HG03103 (cell line): ENCODE measurements at regions not wholly inside any gene's neighbourhood (a gene's known extent, or its start where the extent isn't known, plus 50 kb on each side); places are given as distances from the start of the nearest gene placed in this dataset.

Experiments
- ATAC-seq: cut with Tn5 transposase; IDR thresholded peaks from one replicate; pipeline ENCODE4 v1.9.1; 2021; ENCODE audit warnings: low read depth; ENCODE audit not compliant: unreplicated experiment

DNA sequence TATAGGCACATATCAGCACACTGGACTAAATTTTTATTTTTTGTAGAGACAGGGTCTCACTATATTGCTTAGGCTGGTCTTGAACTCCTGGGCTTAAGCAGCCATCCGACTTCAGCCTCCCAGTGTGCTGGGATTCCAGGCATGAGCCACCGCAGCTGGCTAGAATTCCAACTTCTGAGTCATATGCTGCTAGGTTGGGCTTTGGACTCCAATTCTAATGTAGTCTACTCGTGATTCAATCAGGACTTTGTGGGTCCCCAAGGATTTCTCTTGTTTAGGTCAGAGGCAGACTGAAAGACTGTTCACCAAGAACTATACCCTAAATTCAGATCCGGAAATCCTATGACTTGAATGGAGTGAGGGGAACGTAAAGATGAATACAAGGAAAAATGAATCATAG, 68.2 kb upstream of the CHD1 start:
- no peak for ATAC-seq

DNA sequence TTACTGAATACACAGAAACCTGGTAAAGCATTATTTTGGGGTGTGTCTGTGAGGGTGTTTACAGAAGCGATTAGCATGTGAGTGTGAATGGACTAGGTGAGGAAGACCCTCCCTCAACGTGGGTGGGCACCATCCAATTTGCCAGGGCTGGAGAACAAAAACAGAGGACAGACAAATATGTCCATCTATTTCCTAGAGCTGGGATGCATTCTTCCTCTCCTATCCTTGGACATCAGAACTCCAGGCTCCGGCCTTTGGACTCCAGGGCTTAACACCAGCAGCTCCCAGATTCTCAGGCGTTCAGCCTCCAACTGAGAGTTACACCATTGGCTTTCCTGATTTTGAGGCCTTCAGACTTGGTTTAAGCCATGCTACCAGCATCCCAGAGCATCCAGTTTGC, 65.8 kb upstream of the CHD1 start:
- no peak for ATAC-seq

DNA sequence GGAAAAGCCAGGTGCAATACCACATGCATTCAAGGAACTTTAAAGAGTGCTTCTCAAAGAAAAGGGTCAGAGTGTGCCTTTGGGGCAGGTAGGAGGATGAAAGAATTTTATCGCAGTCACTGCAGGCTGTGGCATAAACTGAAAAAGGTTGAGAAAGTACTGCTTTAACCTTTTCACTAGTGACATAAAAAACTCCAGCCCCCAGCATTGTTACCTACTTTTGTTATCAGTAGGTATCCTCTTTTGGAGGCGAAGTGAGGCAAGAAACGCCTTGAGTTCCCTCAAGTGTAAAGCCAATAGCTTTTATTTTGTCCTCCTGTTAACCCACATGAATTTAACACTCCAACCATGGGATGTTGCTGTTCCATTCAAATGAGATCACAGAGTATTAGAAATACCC, 64.7 kb upstream of the CHD1 start:
- ATAC-seq: no peak

DNA sequence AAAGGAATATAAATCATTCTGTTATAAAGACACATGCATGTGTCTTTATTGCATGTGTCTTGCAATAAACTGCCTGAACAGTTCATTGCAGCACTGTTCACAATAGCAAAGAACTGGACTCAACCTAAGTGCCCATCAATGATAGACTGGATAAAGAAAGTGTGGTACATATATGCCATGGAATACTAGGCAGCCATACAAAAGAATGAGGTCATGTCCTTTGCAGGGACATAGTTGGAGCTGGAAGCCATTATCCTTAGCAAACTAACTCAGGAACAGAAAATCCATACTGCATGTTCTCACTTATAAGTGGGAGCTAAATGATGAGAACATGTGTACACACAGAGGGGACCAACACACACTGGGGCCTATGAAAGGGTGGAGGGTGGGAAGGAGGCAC, 63.7 kb upstream of the CHD1 start:
- no peak for ATAC-seq

DNA sequence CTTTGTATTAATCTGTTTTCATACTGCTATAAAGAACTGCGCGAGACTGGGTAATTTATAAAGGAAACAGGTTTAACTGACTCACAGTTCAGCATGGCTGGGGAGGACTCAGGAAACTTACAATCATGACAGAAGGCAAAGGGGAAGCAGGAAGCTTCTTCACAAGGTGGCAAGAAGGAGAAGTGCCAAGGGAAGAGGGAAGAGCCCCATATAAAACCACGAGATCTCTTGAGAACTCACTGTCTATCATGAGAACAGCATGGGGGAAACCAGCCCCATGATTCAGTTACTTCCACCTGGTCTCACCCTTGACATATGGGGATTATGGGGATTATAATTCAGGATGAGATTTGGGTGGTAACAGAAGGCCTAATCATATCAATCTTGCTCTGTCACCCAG, 60.9 kb upstream of the CHD1 start:
- no peak for ATAC-seq

DNA sequence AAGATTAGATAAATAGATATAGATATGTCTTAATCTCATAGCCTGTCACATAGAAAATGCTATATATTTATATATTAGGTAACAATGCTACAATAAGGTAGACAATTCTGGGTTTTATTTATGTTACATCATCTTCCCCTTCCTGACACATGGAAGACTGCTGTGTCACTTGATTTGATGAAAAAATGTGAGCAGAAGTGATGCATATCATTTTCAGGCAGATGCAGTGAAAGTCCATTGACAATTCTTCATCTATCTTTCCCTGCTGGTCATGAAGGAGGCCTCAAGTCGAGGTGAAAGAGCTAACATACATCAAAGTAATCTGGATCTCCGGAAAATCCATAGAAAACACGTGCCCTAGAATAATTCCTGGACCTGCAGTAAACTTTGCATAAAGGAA, 57.8 kb upstream of the CHD1 start:
- ATAC-seq: no peak

DNA sequence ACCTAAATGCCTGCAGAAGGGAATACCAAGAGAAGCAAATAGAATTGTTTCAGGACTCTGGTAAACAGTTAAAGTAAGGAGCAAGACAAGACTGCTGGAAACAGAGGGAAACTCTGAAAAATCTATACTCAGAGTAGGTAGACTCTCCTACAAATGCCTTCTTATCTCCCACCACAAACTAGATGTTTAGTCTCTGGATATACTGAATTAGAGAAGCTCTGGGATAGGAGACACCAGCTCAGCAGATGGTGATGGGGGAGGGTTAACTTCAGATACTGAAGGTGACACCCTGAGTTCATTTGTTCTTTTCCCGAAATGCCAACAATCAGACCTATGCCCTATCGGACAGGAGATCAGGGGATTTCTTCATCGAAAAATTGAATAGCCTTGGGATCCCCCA, 54.1 kb upstream of the CHD1 start:
- ATAC-seq: no peak
